ENCODE measurements at regions not wholly inside any gene's neighbourhood (a gene's known extent, or its start where the extent isn't known, plus 50 kb on each side); places are given as distances from the start of the nearest gene placed in this dataset.
"Not testable (repeated sequence)": the region's sequence is repeated elsewhere in the genome, so short reads cannot be mapped to it uniquely, and the experiment has no call there.

- peak; percentile 30 to 64 for DNase-seq
These were observed 408.3 kb upstream of the PLXNA2 start for GRCh38 chr1:208652296-208653160.

GRCh38 chr1:208653426-208653825, 409.2 kb upstream of the PLXNA2 start:
- DNase-seq, result no peak

GRCh38 chr1:208654241-208654640, 410.1 kb upstream of the PLXNA2 start:
- peak in 1 of 2 experiments; percentile 49 for DNase-seq

DNA sequence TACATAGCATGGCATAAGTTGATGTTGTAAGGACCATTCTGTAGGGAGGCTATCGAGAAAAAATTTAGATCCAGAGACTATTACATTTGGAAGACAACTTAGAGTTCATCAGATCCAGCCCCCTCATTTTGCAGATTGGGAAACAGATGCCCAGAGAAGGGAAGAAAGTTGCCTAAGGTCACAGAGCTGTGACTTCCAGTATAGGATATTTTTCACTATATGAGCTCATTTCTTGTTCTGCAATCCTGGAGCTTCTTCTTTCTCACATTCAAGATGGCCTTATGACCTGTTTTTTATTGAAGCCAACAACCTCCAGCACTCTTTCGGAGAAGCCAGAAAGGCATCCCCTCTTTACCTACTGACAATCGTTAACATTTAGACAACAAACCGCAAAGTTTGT, 421.8 kb upstream of the PLXNA2 start:
- no peak for DNase-seq

DNA sequence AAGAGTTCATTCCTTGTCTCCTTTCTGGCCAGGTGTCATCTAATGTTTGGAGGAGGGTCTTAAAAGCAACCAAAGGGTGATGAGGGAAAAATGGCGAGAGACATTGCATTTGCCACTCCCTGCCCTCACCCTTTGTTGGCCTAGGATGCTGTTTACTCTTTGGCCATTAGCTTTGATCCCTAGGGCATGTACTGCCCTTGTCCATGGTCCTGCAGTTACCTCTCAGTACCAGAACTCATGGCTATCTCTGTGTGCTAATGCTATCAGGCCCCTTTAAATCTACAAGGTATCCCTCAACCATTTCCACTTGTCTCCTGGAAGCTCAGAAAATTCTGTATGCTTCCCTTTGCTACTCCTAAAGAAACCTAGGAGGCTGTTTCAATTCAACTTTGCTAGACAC, 424.8 kb upstream of the PLXNA2 start:
- no peak for DNase-seq

DNA sequence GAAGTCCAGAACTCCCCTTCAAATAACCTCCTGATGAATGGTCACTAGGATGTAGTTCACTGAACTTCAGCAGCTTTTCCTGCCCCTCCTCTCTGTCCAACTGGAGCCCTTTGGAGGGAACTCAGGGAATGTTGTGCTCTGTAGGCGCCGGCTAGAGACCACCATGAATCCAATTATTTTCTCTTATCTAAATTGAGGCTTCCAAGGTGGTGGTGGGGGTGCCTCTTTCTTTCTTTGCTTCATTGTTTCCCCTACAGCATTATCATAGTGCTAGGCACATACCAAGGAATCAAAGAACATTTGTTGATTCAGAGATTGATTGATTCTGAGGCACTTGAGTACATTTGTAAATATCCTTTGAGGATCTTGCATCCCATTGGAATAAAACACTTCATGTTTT, 426.6 kb upstream of the PLXNA2 start:
- DNase-seq, result peak in 1 of 2 experiments; percentile 30

- no peak for DNase-seq
These were observed 437.9 kb upstream of the PLXNA2 start for GRCh38 chr1:208681878-208682663.

GRCh38 chr1:208682664-208683013, 438.5 kb upstream of the PLXNA2 start:
- DNase-seq, result no peak

DNA sequence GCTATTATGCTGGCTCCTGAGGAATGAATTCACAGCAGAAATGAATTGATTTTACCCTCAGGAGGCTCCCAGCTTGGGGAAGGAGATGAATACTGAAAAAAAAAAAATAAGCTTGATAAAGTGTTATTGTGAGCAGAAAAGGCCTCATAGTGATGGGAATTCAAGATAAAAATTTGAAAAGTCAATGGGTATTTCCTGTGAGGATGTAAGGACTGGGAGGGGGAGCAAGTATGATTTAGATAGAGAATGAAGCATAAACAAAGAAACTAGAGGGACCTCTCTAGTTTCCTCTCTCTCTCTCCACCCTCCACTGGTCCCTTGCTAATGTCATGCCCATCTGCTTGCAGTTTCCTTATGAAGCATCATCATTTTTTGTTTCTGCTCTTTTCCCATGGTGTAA, 439.0 kb upstream of the PLXNA2 start:
- no peak for DNase-seq

GRCh38 chr1:208684192-208684591, 440.0 kb upstream of the PLXNA2 start:
- DNase-seq, result no peak

GRCh38 chr1:208686592-208686991, 442.4 kb upstream of the PLXNA2 start:
- no peak for DNase-seq

- DNase-seq, result peak in 1 of 2 experiments; percentile 11
These were observed 444.6 kb upstream of the PLXNA2 start for GRCh38 chr1:208688656-208689315.

DNA sequence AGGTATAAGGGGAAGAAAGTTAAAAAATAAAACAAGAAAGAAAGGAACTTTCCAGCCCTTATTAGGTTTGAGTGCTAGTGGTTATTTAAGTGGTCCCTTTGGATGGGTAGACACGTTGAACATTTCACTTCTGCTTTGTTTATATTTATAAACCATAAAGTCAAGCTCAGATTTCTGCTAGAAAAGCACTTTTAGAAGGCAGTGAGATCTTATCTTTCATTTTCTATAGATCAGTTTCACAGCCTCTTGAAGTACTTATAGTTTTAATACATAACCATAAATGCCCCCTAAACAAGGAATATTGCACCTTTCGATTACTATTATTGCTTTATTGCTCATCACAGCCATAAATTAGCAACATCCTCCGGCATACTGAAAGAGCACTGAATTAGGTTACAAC, 446.8 kb upstream of the PLXNA2 start:
- DNase-seq, result no peak

DNA sequence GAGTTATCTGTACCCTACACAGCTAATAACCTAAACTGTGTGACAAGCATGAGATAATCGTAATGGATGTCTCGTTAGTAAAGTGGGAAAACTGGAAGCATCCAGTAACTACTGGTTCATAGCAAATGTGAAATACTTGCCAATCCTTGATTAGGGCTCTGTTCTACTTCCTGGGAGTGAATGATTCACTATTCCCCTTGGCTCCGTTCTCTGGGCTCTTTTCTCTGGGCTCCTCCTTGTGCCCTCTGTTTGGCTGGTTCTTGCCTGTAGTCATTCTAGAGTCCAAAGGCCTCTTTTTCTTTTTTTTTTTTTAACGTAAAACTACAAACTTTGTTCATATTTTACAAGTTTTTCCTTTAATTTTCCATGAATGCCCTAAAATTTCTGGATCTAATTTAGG, 465.8 kb upstream of the PLXNA2 start:
- no peak for DNase-seq

- DNase-seq, result no peak
These were observed 470.1 kb upstream of the PLXNA2 start for GRCh38 chr1:208714323-208714722.

DNA sequence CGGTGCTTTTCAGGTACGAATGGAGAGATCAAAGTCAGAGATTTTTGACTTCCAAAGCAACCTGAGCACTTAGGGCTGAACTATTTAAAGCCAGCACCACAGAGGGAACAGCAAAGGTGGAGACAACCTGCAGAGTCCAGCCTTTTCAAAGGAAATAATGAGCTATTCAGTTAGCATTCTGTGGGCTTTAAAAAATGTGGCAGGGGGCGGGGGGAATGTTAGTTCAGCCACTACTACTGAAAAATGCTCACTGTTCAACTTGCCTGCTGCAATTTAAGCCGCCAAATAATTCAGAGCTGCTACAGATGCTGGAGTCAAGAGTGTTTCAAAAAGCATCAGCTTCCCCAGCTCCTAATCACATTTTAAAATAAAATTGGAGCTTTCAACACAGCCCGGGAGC, 473.3 kb upstream of the PLXNA2 start:
- no peak for DNase-seq

GRCh38 chr1:208722592-208722991, 478.4 kb upstream of the PLXNA2 start:
- DNase-seq, result no peak

- DNase-seq, result no peak
These were observed 479.9 kb upstream of the PLXNA2 start for GRCh38 chr1:208724079-208724478.

DNA sequence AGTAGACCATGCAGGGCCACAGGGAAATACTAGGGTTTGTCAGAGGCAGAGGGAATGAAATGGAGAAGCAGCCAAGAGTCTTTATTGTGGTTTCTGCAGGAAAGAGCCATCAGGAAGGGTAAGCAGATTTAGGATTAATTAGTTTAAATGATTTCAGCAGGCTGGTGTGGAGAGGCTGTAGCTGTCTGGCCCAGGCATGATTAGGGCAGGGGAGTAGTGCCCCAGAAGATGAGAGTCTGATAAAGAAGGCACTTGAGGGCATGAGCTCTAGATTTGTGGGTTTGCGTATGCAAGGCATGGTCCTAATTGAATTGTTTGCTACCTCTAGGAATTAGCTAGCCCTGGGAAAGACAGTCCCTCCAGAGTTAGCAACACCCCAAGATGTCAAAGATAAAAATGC, 484.6 kb upstream of the PLXNA2 start:
- DNase-seq, result no peak

DNA sequence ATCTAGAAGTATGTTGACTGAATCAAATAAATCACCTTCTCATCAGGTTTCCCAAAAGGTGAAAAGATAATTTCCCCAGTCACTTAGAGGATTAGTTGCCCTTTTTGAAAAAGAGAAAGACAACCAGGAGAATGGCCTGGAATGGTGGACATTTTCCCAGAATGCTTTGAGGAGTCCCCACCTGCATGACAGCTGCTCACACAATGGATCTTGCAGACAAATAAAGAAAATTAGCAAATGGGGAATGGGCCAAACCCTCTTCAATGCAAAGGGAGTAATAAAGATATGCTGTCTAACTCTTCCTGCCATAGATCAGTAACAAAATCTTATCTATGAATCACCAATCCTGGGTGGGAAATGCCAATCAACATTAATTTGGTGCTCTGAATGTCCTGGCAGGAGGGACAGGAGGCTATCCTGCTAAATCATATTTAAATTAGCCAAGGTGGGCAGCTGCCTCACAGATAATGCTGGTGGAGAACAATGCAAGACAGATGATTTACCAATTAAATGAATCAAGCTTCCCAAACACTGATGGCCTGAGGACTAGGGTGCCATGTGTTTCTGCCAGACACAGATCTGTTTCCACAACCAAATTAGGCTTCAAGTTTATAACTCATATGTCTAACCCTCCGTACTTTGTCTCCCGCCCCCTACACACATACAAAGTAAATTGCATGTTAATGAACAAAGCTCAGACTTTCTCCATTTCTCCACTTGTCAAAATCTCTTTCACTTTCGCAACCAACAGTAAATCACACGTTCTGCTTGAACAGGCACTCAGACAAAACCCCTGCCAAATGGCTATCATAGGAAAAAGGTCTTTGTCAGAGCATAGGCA, 488.0 kb upstream of the PLXNA2 start:
- DNase-seq, result peak; percentile 56 to 83

GRCh38 chr1:208737161-208737560, 493.0 kb upstream of the PLXNA2 start:
- no peak for DNase-seq

- DNase-seq, result no peak
These were observed 493.7 kb upstream of the PLXNA2 start for GRCh38 chr1:208737922-208738321.

DNA sequence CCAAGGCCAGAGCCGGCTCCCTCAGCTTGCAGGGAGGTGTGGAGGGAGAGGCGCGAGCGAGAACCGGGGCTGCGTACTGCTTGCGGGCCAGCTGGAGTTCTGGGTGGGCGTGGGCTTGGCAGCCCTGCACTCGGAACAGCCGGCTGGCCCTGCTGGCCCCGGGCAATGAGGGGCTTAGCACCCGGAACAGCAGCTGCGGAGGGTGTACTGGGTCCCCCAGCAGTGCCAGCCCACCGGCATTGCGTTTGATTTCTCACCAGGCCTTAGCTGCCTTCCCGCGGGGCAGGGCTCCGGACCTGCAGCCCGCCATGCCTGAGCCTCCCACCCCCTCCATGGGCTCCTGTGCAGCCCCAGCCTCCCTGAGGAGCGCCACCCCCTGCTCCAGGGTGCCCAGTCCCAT, 495.5 kb upstream of the PLXNA2 start:
- DNase-seq, result not testable (repeated sequence)

Data from NCI-H526 (cell line).